CD4-positive, alpha-beta T cell treated with Interleukin-4 for 4 hours (primary cell): ENCODE measurements at regions not wholly inside any gene's neighbourhood (a gene's known extent, or its start where the extent isn't known, plus 50 kb on each side); places are given as distances from the start of the nearest gene placed in this dataset.

Source experiments
- DNase-seq: peaks from one replicate; pipeline ENCODE4 v3.0.0-alpha.2; 2020

- DNase-seq = no peak
Measured at GRCh38 chr11:134638796-134639430, 226.9 kb upstream of the B3GAT1 start.

- DNase-seq = no peak
Measured at GRCh38 chr11:134637091-134638015, 225.3 kb upstream of the B3GAT1 start.

- no peak for DNase-seq
Measured at GRCh38 chr11:134636071-134636470, 224.0 kb upstream of the B3GAT1 start.

- DNase-seq = no peak
Measured at GRCh38 chr11:134634897-134635831, 223.1 kb upstream of the B3GAT1 start.

- no peak for DNase-seq
Measured at GRCh38 chr11:134633276-134633675, 221.2 kb upstream of the B3GAT1 start.

GRCh38 chr11:134632347-134633119 lies 220.5 kb upstream of the B3GAT1 start:
- no peak for DNase-seq

- no peak for DNase-seq
Measured at GRCh38 chr11:134630861-134631260, 218.8 kb upstream of the B3GAT1 start.

GRCh38 chr11:134628426-134628825 lies 216.4 kb upstream of the B3GAT1 start:
- DNase-seq = no peak

- DNase-seq = no peak
Measured at GRCh38 chr11:134626032-134626431, 214.0 kb upstream of the B3GAT1 start.

GRCh38 chr11:134625631-134626030 lies 213.6 kb upstream of the B3GAT1 start:
- DNase-seq = no peak

GRCh38 chr11:134625151-134625550 lies 213.1 kb upstream of the B3GAT1 start:
- DNase-seq = no peak

GRCh38 chr11:134624166-134624920 lies 212.3 kb upstream of the B3GAT1 start:
- no peak for DNase-seq

- DNase-seq = no peak
Measured at GRCh38 chr11:134623711-134624110, 211.7 kb upstream of the B3GAT1 start.

GRCh38 chr11:134622458-134622857 lies 210.4 kb upstream of the B3GAT1 start:
- DNase-seq = no peak

- DNase-seq = no peak
Measured at GRCh38 chr11:134617360-134617759, 205.3 kb upstream of the B3GAT1 start.

GRCh38 chr11:134616038-134616437 lies 204.0 kb upstream of the B3GAT1 start:
- DNase-seq = no peak

- no peak for DNase-seq
Measured at GRCh38 chr11:134615041-134615615, 203.1 kb upstream of the B3GAT1 start.

- DNase-seq = no peak
Measured at GRCh38 chr11:134614141-134614540, 202.1 kb upstream of the B3GAT1 start.

- DNase-seq = no peak
Measured at GRCh38 chr11:134613646-134614045, 201.6 kb upstream of the B3GAT1 start.

GRCh38 chr11:134612140-134613030 lies 200.3 kb upstream of the B3GAT1 start:
- no peak for DNase-seq
